ENCODE measurements at regions not wholly inside any gene's neighbourhood (a gene's known extent, or its start where the extent isn't known, plus 50 kb on each side); places are given as distances from the start of the nearest gene placed in this dataset.

DNA sequence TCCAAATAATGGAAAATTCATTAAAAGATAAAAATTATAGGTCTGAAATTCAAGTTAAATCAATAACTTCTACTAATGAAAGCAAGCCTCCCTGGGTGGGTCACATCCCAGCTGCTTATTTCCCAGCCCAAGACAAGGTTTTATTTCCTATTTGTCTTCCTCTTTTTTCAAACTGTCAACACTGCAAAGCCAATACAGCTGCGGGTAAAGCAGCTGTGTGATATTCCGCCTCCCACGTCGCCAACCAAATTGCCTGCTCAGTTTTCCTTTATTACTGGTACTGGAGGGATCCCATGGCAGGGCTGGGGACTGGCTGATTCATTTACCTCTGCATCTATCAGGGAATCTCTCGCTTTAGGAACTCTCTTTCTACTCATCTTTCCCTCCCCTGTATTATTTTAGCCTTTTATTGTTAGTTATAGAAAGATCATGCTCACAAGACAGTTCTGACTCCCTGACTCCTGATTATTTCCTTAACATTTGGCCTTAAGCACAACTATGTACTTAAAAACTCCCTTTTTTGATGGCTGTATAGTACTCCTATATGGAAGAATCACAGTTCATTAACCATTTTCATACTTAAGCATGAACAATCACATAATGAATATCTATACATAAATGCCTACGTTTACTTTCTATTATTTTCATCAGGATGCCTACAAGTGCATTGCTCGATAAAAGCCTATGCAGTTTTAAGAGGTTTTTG is 253.1 kb downstream of the CDCA7 start (continued):
- TF ChIP-seq TSHZ2 (CRISPR knock-in tag; IDR thresholded peaks at IDR 0.05) (no peak), ISL1 (CRISPR knock-in tag; IDR thresholded peaks at IDR 0.05) (no peak), ZNF8 (CRISPR knock-in tag; IDR thresholded peaks at IDR 0.05) (no peak), ZFP30 (CRISPR knock-in tag; IDR thresholded peaks at IDR 0.05) (no peak), RARB (CRISPR knock-in tag; IDR thresholded peaks at IDR 0.05) (no peak)
- TF ChIP-seq, protein P1, sequence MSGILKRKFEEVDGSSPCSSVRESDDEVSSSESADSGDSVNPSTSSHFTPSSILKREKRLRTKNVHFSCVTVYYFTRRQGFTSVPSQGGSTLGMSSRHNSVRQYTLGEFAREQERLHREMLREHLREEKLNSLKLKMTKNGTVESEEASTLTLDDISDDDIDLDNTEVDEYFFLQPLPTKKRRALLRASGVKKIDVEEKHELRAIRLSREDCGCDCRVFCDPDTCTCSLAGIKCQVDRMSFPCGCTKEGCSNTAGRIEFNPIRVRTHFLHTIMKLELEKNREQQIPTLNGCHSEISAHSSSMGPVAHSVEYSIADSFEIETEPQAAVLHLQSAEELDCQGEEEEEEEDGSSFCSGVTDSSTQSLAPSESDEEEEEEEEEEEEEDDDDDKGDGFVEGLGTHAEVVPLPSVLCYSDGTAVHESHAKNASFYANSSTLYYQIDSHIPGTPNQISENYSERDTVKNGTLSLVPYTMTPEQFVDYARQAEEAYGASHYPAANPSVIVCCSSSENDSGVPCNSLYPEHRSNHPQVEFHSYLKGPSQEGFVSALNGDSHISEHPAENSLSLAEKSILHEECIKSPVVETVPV (CRISPR knock-in tag; IDR thresholded peaks at IDR 0.05) = no peak

DNA sequence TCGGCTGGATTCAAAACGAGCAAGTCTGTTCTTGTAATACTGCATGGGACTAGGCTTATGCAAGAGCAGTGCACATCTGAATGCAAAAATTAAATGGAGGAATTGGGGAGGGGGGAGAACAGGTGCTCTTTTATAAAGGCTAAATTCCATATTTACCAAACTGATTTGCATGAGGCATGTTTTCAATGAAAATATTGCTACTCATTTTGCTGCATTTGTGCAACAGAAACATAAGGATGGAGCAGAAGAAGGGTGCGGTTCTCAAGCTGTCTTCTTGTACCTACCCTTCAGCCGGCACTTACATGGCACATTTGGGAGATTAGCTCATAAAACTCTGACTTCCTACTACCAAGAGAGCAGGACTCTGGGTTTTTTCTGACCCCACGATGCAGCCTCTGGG is 256.4 kb downstream of the CDCA7 start:
- TF ChIP-seq ZNF8 (CRISPR knock-in tag; IDR thresholded peaks at IDR 0.05) (no peak), ARNTL (CRISPR knock-in tag; IDR thresholded peaks at IDR 0.05; ENCODE audit: borderline replicate concordance, low read depth) (no peak), TSHZ2 (CRISPR knock-in tag; IDR thresholded peaks at IDR 0.05) (no peak), ISL1 (CRISPR knock-in tag; IDR thresholded peaks at IDR 0.05) (no peak), ESRRG (CRISPR knock-in tag; IDR thresholded peaks at IDR 0.05) (no peak), ZFP3 (CRISPR knock-in tag; IDR thresholded peaks at IDR 0.05) (no peak), ZC3H10 (CRISPR knock-in tag; IDR thresholded peaks at IDR 0.05) (no peak), BACH2 (CRISPR knock-in tag; IDR thresholded peaks at IDR 0.05; ENCODE audit: borderline replicate concordance) (no peak), POU6F1 (CRISPR knock-in tag; IDR thresholded peaks at IDR 0.05; ENCODE audit: borderline replicate concordance, low read depth) (no peak), CSDC2 (CRISPR knock-in tag; IDR thresholded peaks at IDR 0.05) (no peak), TCF4 (CRISPR knock-in tag; IDR thresholded peaks at IDR 0.05; ENCODE audit: borderline replicate concordance) (no peak), ZNF70 (CRISPR knock-in tag; IDR thresholded peaks at IDR 0.05) (no peak), SNAI2 (CRISPR knock-in tag; IDR thresholded peaks at IDR 0.05) (no peak), ZNF565 (CRISPR knock-in tag; conservative IDR thresholded peaks at IDR 0.05; ENCODE audit: low read depth) (no peak), OSR1 (CRISPR knock-in tag; IDR thresholded peaks at IDR 0.05) (no peak), TOX (CRISPR knock-in tag; IDR thresholded peaks at IDR 0.05; ENCODE audit: borderline replicate concordance) (no peak), RARB (CRISPR knock-in tag; IDR thresholded peaks at IDR 0.05) (no peak)
- TF ChIP-seq, protein P1 (CRISPR knock-in tag; IDR thresholded peaks at IDR 0.05) = no peak
- TF ChIP-seq, protein P2, sequence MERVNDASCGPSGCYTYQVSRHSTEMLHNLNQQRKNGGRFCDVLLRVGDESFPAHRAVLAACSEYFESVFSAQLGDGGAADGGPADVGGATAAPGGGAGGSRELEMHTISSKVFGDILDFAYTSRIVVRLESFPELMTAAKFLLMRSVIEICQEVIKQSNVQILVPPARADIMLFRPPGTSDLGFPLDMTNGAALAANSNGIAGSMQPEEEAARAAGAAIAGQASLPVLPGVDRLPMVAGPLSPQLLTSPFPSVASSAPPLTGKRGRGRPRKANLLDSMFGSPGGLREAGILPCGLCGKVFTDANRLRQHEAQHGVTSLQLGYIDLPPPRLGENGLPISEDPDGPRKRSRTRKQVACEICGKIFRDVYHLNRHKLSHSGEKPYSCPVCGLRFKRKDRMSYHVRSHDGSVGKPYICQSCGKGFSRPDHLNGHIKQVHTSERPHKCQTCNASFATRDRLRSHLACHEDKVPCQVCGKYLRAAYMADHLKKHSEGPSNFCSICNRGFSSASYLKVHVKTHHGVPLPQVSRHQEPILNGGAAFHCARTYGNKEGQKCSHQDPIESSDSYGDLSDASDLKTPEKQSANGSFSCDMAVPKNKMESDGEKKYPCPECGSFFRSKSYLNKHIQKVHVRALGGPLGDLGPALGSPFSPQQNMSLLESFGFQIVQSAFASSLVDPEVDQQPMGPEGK (CRISPR knock-in tag; IDR thresholded peaks at IDR 0.05; ENCODE audit: borderline replicate concordance) = no peak
- ATAC-seq = no peak

Measured in SK-N-SH treated with all-trans-retinoic acid at 6 μM for 48 hours (cell line).